Activated CD8-positive, alpha-beta T cell treated with anti-CD3 and anti-CD28 coated beads for 36 hours (primary cell): ENCODE measurements at regions not wholly inside any gene's neighbourhood (a gene's known extent, or its start where the extent isn't known, plus 50 kb on each side); places are given as distances from the start of the nearest gene placed in this dataset.

Source experiments
- ATAC-seq: fragments of 200-7000 bp; cut with Tn5 transposase; one replicate; pipeline ENCODE4 v1.10.0; 2021; ENCODE audit warnings: mild to moderate bottlenecking, moderate library complexity
- CTCF ChIA-PET: fragments of 350-600 bp; sonication (Branson Sonifier 250); formaldehyde crosslinking; loops from one replicate; lab custom pipeline; 2021; ENCODE audit warnings: antibody characterized with exemption; lab: Charles Lee
- POLR2A ChIA-PET: fragments of 350-600 bp; sonication (Branson Sonifier 250); formaldehyde crosslinking; loops from one replicate; lab custom pipeline; 2021; ENCODE audit warnings: antibody characterized with exemption; lab: Charles Lee
- DNase-seq: peaks from one replicate; pipeline ENCODE4 v3.0.0-alpha.2; 2020
- H3K27ac Mint-ChIP-seq: one replicate; pipeline ENCODE4 v1.8.0; 2021; ENCODE audit warnings: mild to moderate bottlenecking, mixed read lengths
- H3K27me3 Mint-ChIP-seq: one replicate; pipeline ENCODE4 v1.8.0; 2021; ENCODE audit warnings: mixed read lengths
- H3K36me3 Mint-ChIP-seq: one replicate; pipeline ENCODE4 v1.8.0; 2021; ENCODE audit warnings: low read depth, mixed read lengths
- H3K4me1 Mint-ChIP-seq: one replicate; pipeline ENCODE4 v1.8.0; 2021; ENCODE audit warnings: low read depth, mixed read lengths
- H3K4me3 Mint-ChIP-seq: one replicate; pipeline ENCODE4 v1.8.0; 2021; ENCODE audit warnings: mild to moderate bottlenecking, moderate library complexity, mixed read lengths
- H3K9me3 Mint-ChIP-seq: one replicate; pipeline ENCODE4 v1.8.0; 2021; ENCODE audit warnings: mixed read lengths
- intact Hi-C: fragments of 100-400 bp; cut with micrococcal nuclease; formaldehyde crosslinking; loops from one replicate; pipeline ENCODE4 v1.10.0; 2022
- TF ChIP-seq, protein P1 (sequence below): fragments of 200-600 bp; IDR thresholded peaks from one replicate; pipeline ENCODE4 v1.8.0; 2022; ENCODE audit warnings: antibody characterized with exemption, mild to moderate bottlenecking

DNA sequence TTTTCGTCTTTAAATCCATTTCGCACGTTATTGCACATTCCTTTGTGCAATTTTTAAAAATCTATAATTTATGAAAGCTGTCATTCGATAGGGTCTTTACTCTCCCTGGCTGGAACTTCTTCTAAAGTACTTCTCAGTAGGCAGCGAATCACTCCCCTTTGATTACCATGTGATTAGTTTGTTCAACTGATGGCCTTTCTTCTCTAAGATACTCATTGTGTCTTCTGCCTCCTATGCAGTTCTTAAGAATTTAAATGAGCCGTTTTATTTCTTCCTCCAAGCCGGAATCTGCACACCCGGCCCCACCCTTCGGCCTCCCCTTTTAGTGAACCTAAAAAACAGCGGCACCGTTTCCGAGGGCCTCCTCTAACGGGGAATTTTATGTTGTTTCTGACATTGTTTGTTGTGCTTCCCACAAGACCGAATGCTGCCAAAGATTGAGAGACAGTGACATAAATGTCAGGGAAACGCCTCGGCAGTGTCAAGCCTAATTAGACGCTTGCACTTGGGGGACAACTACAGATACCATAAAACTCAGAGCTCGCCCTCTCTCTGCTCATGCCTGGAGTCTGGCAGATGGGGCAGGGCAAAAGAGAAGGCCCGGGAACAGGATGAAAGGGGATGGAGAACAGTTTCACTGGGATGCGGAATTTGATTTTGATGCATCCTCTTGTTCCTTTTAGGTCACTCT lies 255.3 kb downstream of the BCL11A start:
- no peaks in the 10 kb centered on the region for H3K36me3 Mint-ChIP-seq
- no peaks in the 10 kb centered on the region for H3K9me3 Mint-ChIP-seq
- CTCF ChIA-PET: no interaction called here
- TF ChIP-seq, protein P1, sequence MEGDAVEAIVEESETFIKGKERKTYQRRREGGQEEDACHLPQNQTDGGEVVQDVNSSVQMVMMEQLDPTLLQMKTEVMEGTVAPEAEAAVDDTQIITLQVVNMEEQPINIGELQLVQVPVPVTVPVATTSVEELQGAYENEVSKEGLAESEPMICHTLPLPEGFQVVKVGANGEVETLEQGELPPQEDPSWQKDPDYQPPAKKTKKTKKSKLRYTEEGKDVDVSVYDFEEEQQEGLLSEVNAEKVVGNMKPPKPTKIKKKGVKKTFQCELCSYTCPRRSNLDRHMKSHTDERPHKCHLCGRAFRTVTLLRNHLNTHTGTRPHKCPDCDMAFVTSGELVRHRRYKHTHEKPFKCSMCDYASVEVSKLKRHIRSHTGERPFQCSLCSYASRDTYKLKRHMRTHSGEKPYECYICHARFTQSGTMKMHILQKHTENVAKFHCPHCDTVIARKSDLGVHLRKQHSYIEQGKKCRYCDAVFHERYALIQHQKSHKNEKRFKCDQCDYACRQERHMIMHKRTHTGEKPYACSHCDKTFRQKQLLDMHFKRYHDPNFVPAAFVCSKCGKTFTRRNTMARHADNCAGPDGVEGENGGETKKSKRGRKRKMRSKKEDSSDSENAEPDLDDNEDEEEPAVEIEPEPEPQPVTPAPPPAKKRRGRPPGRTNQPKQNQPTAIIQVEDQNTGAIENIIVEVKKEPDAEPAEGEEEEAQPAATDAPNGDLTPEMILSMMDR: no peak
- no peaks in the 10 kb centered on the region for H3K27me3 Mint-ChIP-seq
- intact Hi-C loops: no loop called here
- POLR2A ChIA-PET: no interaction called here
- DNase-seq (no peak), ATAC-seq (no peak)
- H3K4me1 Mint-ChIP-seq: no peaks in the 10 kb centered on the region
- no peak overlapping the region for H3K27ac Mint-ChIP-seq
- no peak overlapping the region for H3K4me3 Mint-ChIP-seq

DNA sequence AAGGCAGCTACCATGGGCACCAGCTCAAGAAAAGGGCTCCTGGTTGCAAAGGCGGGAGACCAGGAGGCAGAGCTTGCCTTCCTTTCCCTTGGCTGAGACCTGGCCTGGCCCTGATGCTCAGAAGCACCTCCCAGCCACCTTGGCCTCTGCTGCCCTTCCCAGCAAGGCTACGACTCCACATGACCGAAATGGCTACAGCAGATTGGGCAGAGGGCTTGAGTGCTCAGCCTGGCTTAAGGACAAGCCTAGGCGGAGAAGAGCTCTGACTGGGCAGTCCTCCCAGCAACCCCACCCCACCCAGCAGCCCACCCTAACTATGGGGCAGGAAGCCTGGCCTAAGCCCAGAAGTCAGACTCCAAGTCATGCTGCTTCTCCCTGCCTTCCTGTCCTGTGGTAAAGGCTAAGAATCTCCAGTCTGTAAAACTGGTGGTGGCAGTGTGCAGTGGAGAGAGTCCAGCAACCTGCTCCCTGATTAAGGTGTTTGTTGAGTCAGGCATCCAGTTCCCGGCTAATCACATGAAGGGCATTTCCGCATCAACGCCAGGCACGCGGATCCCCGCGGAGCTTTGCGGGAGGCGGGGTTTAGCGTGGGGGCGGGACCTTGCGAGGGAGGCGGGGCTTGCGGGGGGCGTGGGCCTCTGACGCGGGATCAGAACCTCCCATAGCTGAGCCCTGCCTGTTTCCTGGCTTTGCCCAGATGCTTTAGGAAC lies 256.0 kb downstream of the BCL11A start:
- Mint-ChIP-seq H3K36me3 (no peaks in the 10 kb centered on the region), H3K27ac (no peak overlapping the region), H3K4me1 (no peaks in the 10 kb centered on the region), H3K9me3 (no peaks in the 10 kb centered on the region), H3K4me3 (no peak overlapping the region), H3K27me3 (no peaks in the 10 kb centered on the region)
- ATAC-seq: no peak
- CTCF ChIA-PET: interaction anchor here (1.5 kb wide), 1 partner anchor 284 kb away, joined by 4 read pairs; no protein-coding TSS in a partner anchor
- TF ChIP-seq, protein P1: no peak
- no peak for DNase-seq
- POLR2A ChIA-PET: no interaction called here
- intact Hi-C loops: no loop called here

DNA sequence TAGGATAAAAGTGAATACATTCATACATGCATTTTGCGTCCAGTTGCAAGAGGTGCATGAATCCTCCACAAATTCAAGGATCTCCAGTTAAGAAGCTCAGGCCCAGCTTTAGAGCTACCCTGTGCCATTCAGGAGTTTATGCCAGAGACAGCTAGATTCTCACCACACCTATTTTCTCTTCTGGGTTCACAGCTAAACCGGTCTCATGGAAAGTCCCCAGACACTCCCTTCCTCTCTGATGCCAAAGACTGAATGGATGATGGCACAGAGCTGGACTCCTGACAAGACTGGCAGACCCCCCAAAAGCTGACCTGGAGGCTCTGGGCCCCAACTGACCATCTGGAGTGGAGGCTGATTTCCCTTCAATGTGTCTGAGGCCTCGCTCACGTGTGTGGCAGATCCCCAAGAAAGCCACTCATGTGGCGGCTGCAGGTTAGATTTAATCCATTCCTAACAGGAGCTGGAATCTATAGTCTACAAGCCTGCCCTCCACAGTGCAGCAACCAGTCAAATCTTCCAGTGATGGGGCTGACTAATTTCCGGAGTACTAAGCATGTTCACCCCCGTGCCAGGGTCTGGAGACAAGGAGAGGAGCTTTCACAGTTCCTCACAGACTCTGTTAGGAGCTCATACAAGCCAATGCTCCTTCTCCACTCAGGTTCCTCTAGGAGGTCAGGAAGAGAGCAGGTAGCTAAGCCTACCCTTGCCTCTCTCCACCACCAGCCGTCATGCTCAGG lies 257.1 kb downstream of the BCL11A start:
- DNase-seq (no peak), ATAC-seq (no peak)
- Mint-ChIP-seq H3K36me3 (no peaks in the 10 kb centered on the region), H3K4me3 (no peak overlapping the region), H3K27me3 (no peaks in the 10 kb centered on the region), H3K9me3 (no peaks in the 10 kb centered on the region), H3K4me1 (no peaks in the 10 kb centered on the region), H3K27ac (no peak overlapping the region)
- ChIA-PET CTCF (interaction anchor here (1.5 kb wide), 1 partner anchor 285 kb away, joined by 4 read pairs; no protein-coding TSS in a partner anchor), POLR2A (no interaction called here)
- TF ChIP-seq, protein P1: no peak
- intact Hi-C loops: no loop called here

DNA sequence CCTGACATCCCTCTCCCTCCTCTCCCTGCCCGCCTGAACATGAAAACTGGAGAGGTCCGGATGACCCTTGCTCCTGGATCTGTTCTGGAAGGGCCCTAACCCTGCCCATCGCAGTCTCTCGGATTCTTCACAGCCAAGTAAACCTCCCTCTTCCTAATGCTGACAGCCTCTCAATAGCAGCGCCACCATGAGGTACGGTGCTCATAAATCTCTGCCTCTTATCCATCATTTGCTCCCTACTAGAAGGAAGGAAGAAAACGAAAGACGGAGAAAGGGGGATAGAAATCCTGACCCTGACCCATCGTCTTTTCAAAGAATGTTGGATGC lies 257.9 kb downstream of the BCL11A start:
- ChIA-PET CTCF (no interaction called here), POLR2A (no interaction called here)
- no peak overlapping the region for H3K4me3 Mint-ChIP-seq
- no peak overlapping the region for H3K27ac Mint-ChIP-seq
- TF ChIP-seq, protein P1: no peak
- no peaks in the 10 kb centered on the region for H3K36me3 Mint-ChIP-seq
- no peak for ATAC-seq
- H3K9me3 Mint-ChIP-seq: no peaks in the 10 kb centered on the region
- DNase-seq: no peak
- intact Hi-C loops: no loop called here
- H3K27me3 Mint-ChIP-seq: no peaks in the 10 kb centered on the region
- H3K4me1 Mint-ChIP-seq: no peaks in the 10 kb centered on the region
